Mucosa of stomach (tissue), 1 donor: ENCODE measurements at regions not wholly inside any gene's neighbourhood (a gene's known extent, or its start where the extent isn't known, plus 50 kb on each side); places are given as distances from the start of the nearest gene placed in this dataset.

Experiments used
- H3K27me3 ChIP-seq: one replicate; pipeline ENCODE4 v1.7.0; 2013; ENCODE audit warnings: mild to moderate bottlenecking, low read length; ENCODE audit not compliant: control insufficient read depth, insufficient read depth
- H3K36me3 ChIP-seq: one replicate; pipeline ENCODE4 v1.7.0; 2013; ENCODE audit warnings: low read length; ENCODE audit not compliant: control insufficient read depth, insufficient read depth
- H3K4me1 ChIP-seq: one replicate; pipeline ENCODE4 v1.7.0; 2013; ENCODE audit warnings: mild to moderate bottlenecking, low read length; ENCODE audit not compliant: control insufficient read depth, insufficient read depth
- H3K4me3 ChIP-seq: one replicate; pipeline ENCODE4 v1.7.0; 2013; ENCODE audit warnings: low read length
- H3K9ac ChIP-seq: one replicate; pipeline ENCODE4 v1.7.0; 2013; ENCODE audit warnings: mild to moderate bottlenecking, low read length, moderate library complexity
- H3K9me3 ChIP-seq: one replicate; pipeline ENCODE4 v1.7.0; 2013; ENCODE audit warnings: mild to moderate bottlenecking, low read length, moderate library complexity; ENCODE audit not compliant: control insufficient read depth
- donor health status: Pancreatic carcinoma.

DNA sequence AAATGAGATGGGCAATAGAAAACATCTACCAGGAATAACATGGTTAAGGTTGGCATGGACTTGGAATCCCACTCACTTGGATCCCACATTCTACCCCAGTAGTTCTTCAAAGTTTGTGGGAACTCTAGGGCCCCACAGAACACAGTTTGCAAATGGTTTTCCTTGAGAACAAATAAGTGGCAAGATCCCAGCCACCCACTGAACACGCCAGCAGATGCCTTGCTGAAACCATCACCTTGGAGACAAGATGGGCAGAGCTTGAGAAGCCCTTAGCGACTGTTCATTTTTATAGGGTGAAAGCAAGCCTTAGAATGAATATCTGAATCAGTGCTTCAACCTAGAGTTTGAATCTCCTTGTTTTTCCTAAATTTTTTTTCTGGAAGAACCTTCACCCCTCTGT lies 349.1 kb downstream of the RPS24 start:
- Histone ChIP-seq H3K9ac (no peak overlapping the region), H3K36me3 (no peaks in the 10 kb centered on the region), H3K4me3 (no peak overlapping the region)

DNA sequence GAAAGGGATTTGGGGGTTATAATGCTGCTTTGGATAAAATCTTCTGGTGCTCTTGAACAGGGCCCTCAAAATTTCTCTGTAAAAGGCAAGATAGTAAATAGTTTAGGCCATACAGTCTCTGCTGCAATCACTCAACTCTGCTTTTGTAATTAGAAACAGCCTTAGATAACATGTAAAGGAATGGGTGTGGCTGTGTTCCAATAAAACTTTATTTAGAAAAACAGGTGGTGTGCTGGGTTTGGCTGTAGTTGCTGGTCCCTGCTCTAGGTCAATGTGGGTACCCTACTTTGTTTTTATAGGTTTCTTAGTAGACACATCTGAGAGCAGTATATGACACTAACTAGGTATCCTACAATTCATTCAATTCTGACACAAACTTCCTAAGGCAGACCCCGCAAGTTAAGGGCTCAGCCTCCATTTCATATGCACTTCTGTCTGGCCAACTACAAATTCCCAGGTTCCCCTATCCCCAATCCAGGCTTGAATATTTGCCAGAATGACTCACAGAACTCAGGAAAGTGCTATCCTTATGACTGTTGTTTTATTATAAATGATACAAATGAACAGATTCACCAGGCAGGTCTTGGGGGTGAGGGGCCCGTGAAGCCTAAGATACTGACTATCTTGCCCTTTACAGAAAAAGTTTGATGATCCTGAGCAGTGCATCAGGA lies 349.9 kb downstream of the RPS24 start:
- no peaks in the 10 kb centered on the region for H3K27me3 ChIP-seq
- H3K4me3 ChIP-seq: no peak overlapping the region
- no peak overlapping the region for H3K9ac ChIP-seq
- no peaks in the 10 kb centered on the region for H3K9me3 ChIP-seq
- H3K36me3 ChIP-seq: no peaks in the 10 kb centered on the region
- no peaks in the 10 kb centered on the region for H3K4me1 ChIP-seq

More for the DNA sequence above, 349.1 kb downstream of the RPS24 start:
- Histone ChIP-seq H3K27me3 (no peaks in the 10 kb centered on the region), H3K4me1 (no peaks in the 10 kb centered on the region), H3K9me3 (no peaks in the 10 kb centered on the region)

DNA sequence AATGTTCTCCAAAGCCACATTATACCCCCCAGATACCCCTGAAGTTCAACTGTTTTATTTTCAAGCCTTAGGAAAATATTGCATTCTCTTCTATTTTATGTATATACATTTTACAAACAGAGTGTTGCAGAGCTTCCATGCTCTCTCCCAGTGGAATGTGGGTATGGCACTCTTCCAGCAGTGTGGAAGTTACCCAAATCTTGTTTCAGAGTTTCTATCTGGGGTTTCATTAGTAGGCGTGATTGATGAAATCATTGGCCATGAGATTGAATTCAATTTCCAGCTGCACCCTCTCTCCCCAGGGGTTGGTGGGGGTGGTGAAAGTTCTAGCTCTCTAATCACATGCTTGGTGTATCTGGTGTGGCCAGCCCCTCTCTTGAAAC lies 350.4 kb downstream of the RPS24 start:
- Histone ChIP-seq H3K9me3 (no peaks in the 10 kb centered on the region), H3K9ac (no peak overlapping the region), H3K4me3 (no peak overlapping the region)

GRCh38 chr10:78385599-78385998 lies 351.9 kb downstream of the RPS24 start:
- Histone ChIP-seq H3K9me3 (no peaks in the 10 kb centered on the region), H3K9ac (no peak overlapping the region), H3K4me3 (no peak overlapping the region), H3K36me3 (no peaks in the 10 kb centered on the region), H3K27me3 (no peaks in the 10 kb centered on the region), H3K4me1 (no peaks in the 10 kb centered on the region)

More for the DNA sequence above, 350.4 kb downstream of the RPS24 start:
- no peaks in the 10 kb centered on the region for H3K36me3 ChIP-seq
- no peaks in the 10 kb centered on the region for H3K27me3 ChIP-seq
- H3K4me1 ChIP-seq: no peaks in the 10 kb centered on the region

DNA sequence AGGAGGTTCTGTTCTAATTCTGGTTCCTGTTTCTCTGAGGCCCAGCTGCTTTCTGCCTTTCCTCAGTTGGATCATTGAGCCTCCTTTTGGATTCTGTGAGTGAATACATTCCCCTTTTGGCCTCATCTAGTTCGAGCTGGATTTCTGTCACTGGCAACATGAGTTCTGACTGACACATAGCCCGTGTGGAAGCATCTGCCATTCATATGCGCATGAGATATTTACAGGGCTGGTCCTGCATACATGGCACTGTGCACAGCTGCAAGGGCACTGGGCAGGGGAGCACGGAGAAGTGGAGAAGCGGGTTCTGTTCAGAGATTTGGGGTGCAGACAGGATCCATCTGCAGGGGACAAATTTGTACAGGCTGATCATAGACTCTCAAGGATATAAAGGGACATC lies 352.8 kb downstream of the RPS24 start:
- Histone ChIP-seq H3K4me3 (no peak overlapping the region), H3K36me3 (no peaks in the 10 kb centered on the region), H3K9me3 (no peaks in the 10 kb centered on the region), H3K27me3 (no peaks in the 10 kb centered on the region), H3K9ac (no peak overlapping the region), H3K4me1 (no peaks in the 10 kb centered on the region)

- Histone ChIP-seq H3K4me1 (no peaks in the 10 kb centered on the region), H3K36me3 (no peaks in the 10 kb centered on the region)
Observed at GRCh38 chr10:78388331-78389050, 354.8 kb downstream of the RPS24 start.

DNA sequence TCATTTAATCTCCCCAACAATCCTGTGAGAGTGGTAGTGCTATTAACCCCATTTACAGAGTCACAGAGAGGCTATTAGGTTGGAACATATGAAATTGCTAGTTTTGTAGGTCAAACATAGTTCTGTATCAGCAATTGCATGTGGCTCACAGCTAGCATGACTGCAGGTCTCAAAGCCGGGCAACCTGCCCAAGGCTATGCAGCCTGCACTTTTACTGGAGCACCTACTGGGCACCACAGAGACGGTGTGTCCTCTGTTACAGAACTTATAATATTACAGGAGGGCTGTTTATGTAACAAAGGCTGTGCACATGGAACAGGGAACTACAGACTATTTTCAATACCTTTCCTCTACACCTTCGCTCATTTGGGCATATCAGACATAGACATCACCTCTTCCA lies 355.8 kb downstream of the RPS24 start:
- no peaks in the 10 kb centered on the region for H3K36me3 ChIP-seq
- no peaks in the 10 kb centered on the region for H3K27me3 ChIP-seq
- no peak overlapping the region for H3K9ac ChIP-seq
- H3K9me3 ChIP-seq: no peaks in the 10 kb centered on the region
- no peaks in the 10 kb centered on the region for H3K4me1 ChIP-seq
- H3K4me3 ChIP-seq: no peak overlapping the region

More at GRCh38 chr10:78388331-78389050, 354.8 kb downstream of the RPS24 start:
- no peak overlapping the region for H3K9ac ChIP-seq
- H3K4me3 ChIP-seq: no peak overlapping the region
- H3K9me3 ChIP-seq: no peaks in the 10 kb centered on the region
- H3K27me3 ChIP-seq: no peaks in the 10 kb centered on the region

DNA sequence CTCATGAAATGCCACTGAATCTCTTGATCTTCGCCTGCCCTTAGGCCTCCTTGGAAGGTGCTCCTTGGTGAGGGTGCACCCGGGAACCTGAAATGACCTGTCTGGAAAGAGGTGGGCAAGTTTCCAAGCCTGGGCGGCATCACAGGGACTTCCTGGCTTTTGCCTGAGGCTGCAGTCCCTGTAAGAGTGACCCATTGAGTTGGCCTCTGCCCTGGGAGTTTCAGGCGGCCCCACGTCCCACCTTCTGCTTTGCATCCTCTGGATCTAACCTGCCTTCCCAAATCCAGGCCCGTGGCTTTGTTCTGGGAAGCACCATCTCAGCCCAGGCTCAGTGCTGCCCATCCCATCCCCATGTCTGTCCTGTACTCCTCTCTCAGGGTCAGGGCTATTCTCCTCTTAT lies 356.4 kb downstream of the RPS24 start:
- Histone ChIP-seq H3K4me1 (no peaks in the 10 kb centered on the region), H3K9me3 (no peaks in the 10 kb centered on the region)

GRCh38 chr10:78390817-78391216 lies 357.2 kb downstream of the RPS24 start:
- Histone ChIP-seq H3K36me3 (no peaks in the 10 kb centered on the region), H3K27me3 (no peaks in the 10 kb centered on the region), H3K9me3 (no peaks in the 10 kb centered on the region), H3K9ac (no peak overlapping the region), H3K4me1 (no peaks in the 10 kb centered on the region), H3K4me3 (no peak overlapping the region)

More for the DNA sequence above, 356.4 kb downstream of the RPS24 start:
- no peak overlapping the region for H3K4me3 ChIP-seq
- no peak overlapping the region for H3K9ac ChIP-seq
- H3K36me3 ChIP-seq: no peaks in the 10 kb centered on the region
- no peaks in the 10 kb centered on the region for H3K27me3 ChIP-seq

DNA sequence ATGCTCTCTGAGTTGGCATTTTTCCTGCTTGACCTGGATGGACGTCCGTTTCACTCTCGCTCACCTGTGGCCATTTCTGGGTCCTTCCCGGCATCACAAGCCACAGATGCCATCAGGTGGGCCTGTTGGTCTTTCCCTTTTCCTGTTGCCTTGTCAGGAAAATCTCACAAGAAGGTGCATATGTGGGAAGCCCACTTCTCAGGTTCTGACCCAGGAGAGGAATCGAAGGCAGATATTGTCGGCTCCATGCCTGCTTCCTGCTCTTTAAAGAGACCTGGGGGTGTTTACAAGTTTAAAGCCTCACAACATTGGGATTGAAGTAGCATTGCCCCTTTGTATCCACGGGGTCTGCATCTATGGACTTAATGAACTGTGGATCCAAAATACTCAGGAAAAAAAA lies 357.9 kb downstream of the RPS24 start:
- Histone ChIP-seq H3K4me3 (no peak overlapping the region), H3K36me3 (no peaks in the 10 kb centered on the region), H3K4me1 (no peaks in the 10 kb centered on the region), H3K9ac (no peak overlapping the region), H3K9me3 (no peaks in the 10 kb centered on the region), H3K27me3 (no peaks in the 10 kb centered on the region)

- H3K4me3 ChIP-seq: no peak overlapping the region
- no peaks in the 10 kb centered on the region for H3K4me1 ChIP-seq
- H3K27me3 ChIP-seq: no peaks in the 10 kb centered on the region
- H3K9me3 ChIP-seq: no peaks in the 10 kb centered on the region
- H3K9ac ChIP-seq: no peak overlapping the region
- no peaks in the 10 kb centered on the region for H3K36me3 ChIP-seq
Observed at GRCh38 chr10:78392197-78392596, 358.5 kb downstream of the RPS24 start.

DNA sequence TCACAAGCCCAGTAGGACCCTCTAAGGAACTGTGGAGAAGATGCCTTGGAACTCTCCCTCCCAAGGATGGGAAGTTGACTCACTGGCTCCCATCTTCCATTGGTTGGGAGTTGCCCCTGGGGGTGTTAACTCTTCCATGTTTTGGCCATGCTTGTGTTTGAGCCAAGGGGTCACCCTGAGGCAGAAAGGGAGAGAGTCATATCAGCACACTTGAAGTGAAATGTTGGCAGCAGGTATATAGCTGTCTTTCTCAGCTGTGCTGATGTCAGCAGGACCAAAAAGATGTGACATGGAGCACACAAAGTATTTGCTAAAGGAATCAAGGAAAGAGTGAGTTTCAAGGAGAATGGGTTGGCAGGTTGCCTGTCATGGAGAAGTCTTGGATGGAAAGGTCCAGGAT lies 359.4 kb downstream of the RPS24 start:
- no peak overlapping the region for H3K9ac ChIP-seq
- H3K4me3 ChIP-seq: no peak overlapping the region
- H3K9me3 ChIP-seq: no peaks in the 10 kb centered on the region
- H3K27me3 ChIP-seq: no peaks in the 10 kb centered on the region
- no peaks in the 10 kb centered on the region for H3K36me3 ChIP-seq
- no peaks in the 10 kb centered on the region for H3K4me1 ChIP-seq
